Mesothelial cell of epicardium (in vitro differentiated cells): ENCODE measurements at regions not wholly inside any gene's neighbourhood (a gene's known extent, or its start where the extent isn't known, plus 50 kb on each side); places are given as distances from the start of the nearest gene placed in this dataset.

Experiments
- DNase-seq, 2 experiments: peaks; one replicate each; pipeline ENCODE4 v3.0.0; 2021; ENCODE audit warnings: low spot score in 2 of 2; ENCODE audit not compliant: unreplicated experiment in 2 of 2
- H3K27ac Mint-ChIP-seq: 2 replicates; pipeline ENCODE4 v1.8.0; 2021; ENCODE audit warnings: mixed read lengths
- H3K27me3 Mint-ChIP-seq: 2 replicates; pipeline ENCODE4 v1.8.0; 2021; ENCODE audit warnings: low read depth, mixed read lengths
- H3K36me3 Mint-ChIP-seq: 2 replicates; pipeline ENCODE4 v1.8.0; 2021; ENCODE audit warnings: mixed read lengths
- H3K4me1 Mint-ChIP-seq: 2 replicates; pipeline ENCODE4 v1.8.0; 2021; ENCODE audit warnings: mixed read lengths
- H3K4me3 Mint-ChIP-seq: 2 replicates; pipeline ENCODE4 v1.8.0; 2021; ENCODE audit warnings: mild to moderate bottlenecking, moderate library complexity, mixed read lengths
- H3K9me3 Mint-ChIP-seq: 2 replicates; pipeline ENCODE4 v1.8.0; 2021; ENCODE audit warnings: mixed read lengths
- CTCF ChIP-seq: fragments of 200-600 bp; sonication (generic); IDR thresholded peaks from one replicate; pipeline ENCODE4 v1.5.0; 2021; ENCODE audit warnings: antibody characterized with exemption; ENCODE audit not compliant: unreplicated experiment

GRCh38 chr10:14438057-14438456 is 107.3 kb upstream of the FRMD4A start:
- Mint-ChIP-seq H3K9me3 (no peaks in the 10 kb centered on the region), H3K27ac (no peak overlapping the region), H3K27me3 (no peaks in the 10 kb centered on the region), H3K4me1 (peaks cover 13% of the 10 kb centered on the region), H3K36me3 (no peaks in the 10 kb centered on the region), H3K4me3 (no peak overlapping the region)
- no peak for DNase-seq
- TF ChIP-seq CTCF = no peak

- no peak overlapping the region for H3K27ac Mint-ChIP-seq
- TF ChIP-seq CTCF = no peak
- no peaks in the 10 kb centered on the region for H3K9me3 Mint-ChIP-seq
- H3K4me3 Mint-ChIP-seq = no peak overlapping the region
- DNase-seq = no peak
- no peaks in the 10 kb centered on the region for H3K27me3 Mint-ChIP-seq
- peaks cover 13% of the 10 kb centered on the region for H3K4me1 Mint-ChIP-seq
- H3K36me3 Mint-ChIP-seq = no peaks in the 10 kb centered on the region
Observed at GRCh38 chr10:14435976-14436632, 105.4 kb upstream of the FRMD4A start.

- H3K4me3 Mint-ChIP-seq = no peak overlapping the region
- TF ChIP-seq CTCF = no peak
- H3K27ac Mint-ChIP-seq = no peak overlapping the region
- DNase-seq = no peak
- H3K4me1 Mint-ChIP-seq = peaks cover 13% of the 10 kb centered on the region
- H3K9me3 Mint-ChIP-seq = no peaks in the 10 kb centered on the region
- no peaks in the 10 kb centered on the region for H3K36me3 Mint-ChIP-seq
- no peaks in the 10 kb centered on the region for H3K27me3 Mint-ChIP-seq
Observed at GRCh38 chr10:14433147-14433546, 102.4 kb upstream of the FRMD4A start.

- DNase-seq = no peak
- H3K36me3 Mint-ChIP-seq = no peaks in the 10 kb centered on the region
- H3K27me3 Mint-ChIP-seq = no peaks in the 10 kb centered on the region
- H3K4me3 Mint-ChIP-seq = no peak overlapping the region
- H3K9me3 Mint-ChIP-seq = peaks cover 9% of the 10 kb centered on the region
- H3K27ac Mint-ChIP-seq = no peak overlapping the region
- H3K4me1 Mint-ChIP-seq = peaks cover 13% of the 10 kb centered on the region
- no peak for TF ChIP-seq CTCF
Observed at GRCh38 chr10:14431868-14432267, 101.1 kb upstream of the FRMD4A start.

GRCh38 chr10:14429043-14429700 is 98.4 kb upstream of the FRMD4A start:
- Mint-ChIP-seq H3K9me3 (peaks cover 14% of the 10 kb centered on the region), H3K36me3 (no peaks in the 10 kb centered on the region), H3K4me1 (peaks cover 11% of the 10 kb centered on the region), H3K27me3 (no peaks in the 10 kb centered on the region), H3K4me3 (no peak overlapping the region), H3K27ac (no peak overlapping the region)
- DNase-seq = no peak
- TF ChIP-seq CTCF = no peak
